ENCODE measurements at regions not wholly inside any gene's neighbourhood (a gene's known extent, or its start where the extent isn't known, plus 50 kb on each side); places are given as distances from the start of the nearest gene placed in this dataset.

- DNase-seq = no peak
Observed at GRCh38 chr6:62466607-62467006, 180.6 kb upstream of the KHDRBS2 start.

GRCh38 chr6:62465206-62465605, 179.2 kb upstream of the KHDRBS2 start:
- no peak for DNase-seq

- DNase-seq = no peak
Observed at GRCh38 chr6:62452586-62452985, 166.6 kb upstream of the KHDRBS2 start.

GRCh38 chr6:62446647-62447316, 160.8 kb upstream of the KHDRBS2 start:
- DNase-seq = no peak

- DNase-seq = no peak
Observed at GRCh38 chr6:62445521-62445920, 159.5 kb upstream of the KHDRBS2 start.

- no peak for DNase-seq
Observed at GRCh38 chr6:62441182-62441581, 155.2 kb upstream of the KHDRBS2 start.

- no peak for DNase-seq
Observed at GRCh38 chr6:62429781-62430180, 143.8 kb upstream of the KHDRBS2 start.

GRCh38 chr6:62400521-62401259, 114.7 kb upstream of the KHDRBS2 start:
- DNase-seq = no peak

- no peak for DNase-seq
Observed at GRCh38 chr6:62393608-62394007, 107.6 kb upstream of the KHDRBS2 start.

- no peak for DNase-seq
Observed at GRCh38 chr6:62392291-62392690, 106.3 kb upstream of the KHDRBS2 start.

- DNase-seq = no peak
Observed at GRCh38 chr6:62391358-62391757, 105.3 kb upstream of the KHDRBS2 start.

GRCh38 chr6:62390401-62390800, 104.4 kb upstream of the KHDRBS2 start:
- DNase-seq = no peak

- no peak for DNase-seq
Observed at GRCh38 chr6:62371453-62372210, 85.6 kb upstream of the KHDRBS2 start.

- peak; percentile 5 for DNase-seq
Observed at GRCh38 chr6:62367601-62368000, 81.6 kb upstream of the KHDRBS2 start.

- no peak for DNase-seq
Observed at GRCh38 chr6:62362097-62362496, 76.1 kb upstream of the KHDRBS2 start.

GRCh38 chr6:62357835-62358234, 71.8 kb upstream of the KHDRBS2 start:
- no peak for DNase-seq

GRCh38 chr6:62354261-62354660, 68.2 kb upstream of the KHDRBS2 start:
- DNase-seq = no peak

GRCh38 chr6:62345962-62346689, 60.1 kb upstream of the KHDRBS2 start:
- no peak for DNase-seq

- no peak for DNase-seq
Observed at GRCh38 chr6:62345446-62345845, 59.4 kb upstream of the KHDRBS2 start.

GRCh38 chr6:62344850-62345249, 58.8 kb upstream of the KHDRBS2 start:
- DNase-seq = no peak

GRCh38 chr6:62338477-62338876, 52.5 kb upstream of the KHDRBS2 start:
- no peak for DNase-seq

Data from NCI-H1694 treated with DMSO at 0.1 percent for 48 hours (cell line).